ENCODE measurements at regions not wholly inside any gene's neighbourhood (a gene's known extent, or its start where the extent isn't known, plus 50 kb on each side); places are given as distances from the start of the nearest gene placed in this dataset.

DNA sequence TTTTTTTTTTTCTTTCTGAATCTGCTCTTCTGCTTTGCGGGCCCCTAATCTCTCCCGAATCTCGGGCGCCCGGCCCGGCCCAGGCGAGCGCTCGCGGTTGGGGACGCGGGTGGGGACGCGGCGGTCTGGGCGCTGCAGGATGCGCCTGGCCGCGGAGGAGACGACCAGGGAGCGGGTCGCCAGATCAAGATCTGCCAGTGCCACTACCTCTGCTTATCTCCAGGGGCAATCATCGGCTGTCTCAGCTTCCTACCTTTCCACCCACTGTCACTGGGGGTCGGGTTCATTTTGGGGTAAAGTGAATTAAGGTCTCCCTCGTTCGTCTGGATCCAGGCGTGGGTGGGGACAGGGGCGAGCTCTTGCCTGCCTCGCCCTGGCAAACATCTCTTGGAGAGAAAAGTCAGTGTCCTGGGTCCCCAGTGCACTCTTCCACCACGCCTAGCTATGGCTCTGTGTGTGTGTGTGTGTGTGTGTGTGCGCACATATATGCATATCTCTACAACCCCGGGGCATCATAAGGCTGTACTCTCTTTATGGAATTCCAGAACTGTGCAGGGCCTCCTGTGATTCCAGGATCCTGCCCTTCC, 422.3 kb downstream of the VRK1 start:
- CTCF ChIA-PET: no interaction called here
- POLR2A ChIA-PET: no interaction called here
- TF ChIP-seq, protein P1, sequence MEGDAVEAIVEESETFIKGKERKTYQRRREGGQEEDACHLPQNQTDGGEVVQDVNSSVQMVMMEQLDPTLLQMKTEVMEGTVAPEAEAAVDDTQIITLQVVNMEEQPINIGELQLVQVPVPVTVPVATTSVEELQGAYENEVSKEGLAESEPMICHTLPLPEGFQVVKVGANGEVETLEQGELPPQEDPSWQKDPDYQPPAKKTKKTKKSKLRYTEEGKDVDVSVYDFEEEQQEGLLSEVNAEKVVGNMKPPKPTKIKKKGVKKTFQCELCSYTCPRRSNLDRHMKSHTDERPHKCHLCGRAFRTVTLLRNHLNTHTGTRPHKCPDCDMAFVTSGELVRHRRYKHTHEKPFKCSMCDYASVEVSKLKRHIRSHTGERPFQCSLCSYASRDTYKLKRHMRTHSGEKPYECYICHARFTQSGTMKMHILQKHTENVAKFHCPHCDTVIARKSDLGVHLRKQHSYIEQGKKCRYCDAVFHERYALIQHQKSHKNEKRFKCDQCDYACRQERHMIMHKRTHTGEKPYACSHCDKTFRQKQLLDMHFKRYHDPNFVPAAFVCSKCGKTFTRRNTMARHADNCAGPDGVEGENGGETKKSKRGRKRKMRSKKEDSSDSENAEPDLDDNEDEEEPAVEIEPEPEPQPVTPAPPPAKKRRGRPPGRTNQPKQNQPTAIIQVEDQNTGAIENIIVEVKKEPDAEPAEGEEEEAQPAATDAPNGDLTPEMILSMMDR (IDR thresholded peaks at IDR 0.05; ENCODE audit: control extremely low read depth, extremely low read depth, low read depth, missing control alignments): no peak
- no peak for DNase-seq (ENCODE audit: extremely low spot score)

DNA sequence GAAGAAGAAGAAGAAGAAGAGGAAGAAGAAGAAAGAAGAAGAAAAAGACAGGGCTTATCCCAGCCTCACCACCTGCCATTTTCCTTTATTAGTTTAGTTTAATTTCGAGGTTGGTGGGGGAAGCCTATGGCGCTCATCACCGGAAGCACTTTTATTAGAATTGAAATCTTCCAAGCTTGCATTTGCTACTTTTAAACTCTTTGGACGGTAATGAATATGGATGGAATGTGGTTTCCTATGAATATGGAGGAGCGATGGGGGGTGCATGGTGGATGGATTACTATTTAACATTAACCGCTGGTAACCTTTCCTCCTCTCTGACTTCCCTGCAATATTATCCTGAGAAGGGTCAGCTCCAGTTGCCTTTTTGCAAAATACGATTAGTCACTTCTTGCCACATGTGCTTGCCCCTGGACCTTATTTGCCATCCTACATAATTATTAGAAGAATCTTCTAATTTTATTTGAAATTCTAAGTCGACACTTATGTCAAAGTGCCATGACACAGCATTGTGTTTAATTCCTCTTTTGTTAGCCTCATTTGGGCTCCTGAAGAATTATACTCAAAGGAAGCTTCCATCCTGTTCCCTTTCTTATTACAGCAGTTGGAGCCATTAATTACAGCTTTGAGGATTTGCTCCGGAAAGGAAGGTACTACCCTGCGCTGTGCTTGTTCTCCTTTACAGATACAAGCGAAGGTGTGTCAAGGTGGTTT, 424.5 kb downstream of the VRK1 start:
- ChIA-PET POLR2A (no interaction called here), CTCF (no interaction called here)
- TF ChIP-seq, protein P1 (IDR thresholded peaks at IDR 0.05; ENCODE audit: control extremely low read depth, extremely low read depth, low read depth, missing control alignments): no peak
- DNase-seq (ENCODE audit: extremely low spot score): no peak

DNA sequence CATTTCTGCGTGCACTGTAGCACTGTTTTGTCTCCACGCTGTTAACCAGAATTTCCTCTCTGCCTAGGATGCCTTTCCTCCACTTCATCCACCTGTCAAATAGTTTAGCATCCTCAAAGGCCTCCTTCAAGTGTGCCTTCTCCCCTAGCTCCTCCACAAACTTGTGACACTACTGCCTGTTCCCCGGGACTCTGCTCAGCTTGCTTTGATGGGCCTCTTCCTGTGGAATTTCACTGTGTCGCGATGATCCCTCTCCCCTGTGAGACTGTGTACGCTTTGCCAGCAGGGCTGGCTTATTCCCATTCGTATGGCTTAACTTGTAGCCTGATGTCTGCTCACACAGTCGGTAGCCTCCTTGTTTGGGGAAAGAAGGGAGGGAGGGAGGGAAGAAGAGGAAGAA, 426.8 kb downstream of the VRK1 start:
- no peak for DNase-seq (ENCODE audit: extremely low spot score)
- POLR2A ChIA-PET: no interaction called here
- TF ChIP-seq, protein P1 (IDR thresholded peaks at IDR 0.05; ENCODE audit: control extremely low read depth, extremely low read depth, low read depth, missing control alignments): no peak
- CTCF ChIA-PET: no interaction called here

DNA sequence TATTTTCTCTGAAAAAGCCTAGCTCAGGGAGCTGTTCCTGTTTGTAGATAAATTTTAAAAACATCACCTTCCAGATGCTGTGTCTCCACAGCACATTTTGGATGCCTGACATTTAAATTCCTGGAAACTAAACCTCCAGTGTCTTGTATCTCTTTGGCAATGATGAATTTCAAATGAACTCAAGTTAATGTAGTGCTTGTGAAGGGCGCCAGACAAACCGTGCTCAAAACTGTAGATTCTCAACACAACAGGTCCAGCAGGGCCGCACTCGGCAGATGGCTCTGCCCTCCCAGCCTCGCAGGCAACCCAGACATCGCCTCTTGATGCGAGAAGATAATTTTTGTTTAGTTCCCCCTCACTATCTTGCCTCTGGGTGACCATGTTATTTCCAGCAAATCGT, 432.9 kb downstream of the VRK1 start:
- ChIA-PET POLR2A (no interaction called here), CTCF (no interaction called here)
- DNase-seq (ENCODE audit: extremely low spot score): no peak
- TF ChIP-seq, protein P1 (IDR thresholded peaks at IDR 0.05; ENCODE audit: control extremely low read depth, extremely low read depth, low read depth, missing control alignments): no peak

DNA sequence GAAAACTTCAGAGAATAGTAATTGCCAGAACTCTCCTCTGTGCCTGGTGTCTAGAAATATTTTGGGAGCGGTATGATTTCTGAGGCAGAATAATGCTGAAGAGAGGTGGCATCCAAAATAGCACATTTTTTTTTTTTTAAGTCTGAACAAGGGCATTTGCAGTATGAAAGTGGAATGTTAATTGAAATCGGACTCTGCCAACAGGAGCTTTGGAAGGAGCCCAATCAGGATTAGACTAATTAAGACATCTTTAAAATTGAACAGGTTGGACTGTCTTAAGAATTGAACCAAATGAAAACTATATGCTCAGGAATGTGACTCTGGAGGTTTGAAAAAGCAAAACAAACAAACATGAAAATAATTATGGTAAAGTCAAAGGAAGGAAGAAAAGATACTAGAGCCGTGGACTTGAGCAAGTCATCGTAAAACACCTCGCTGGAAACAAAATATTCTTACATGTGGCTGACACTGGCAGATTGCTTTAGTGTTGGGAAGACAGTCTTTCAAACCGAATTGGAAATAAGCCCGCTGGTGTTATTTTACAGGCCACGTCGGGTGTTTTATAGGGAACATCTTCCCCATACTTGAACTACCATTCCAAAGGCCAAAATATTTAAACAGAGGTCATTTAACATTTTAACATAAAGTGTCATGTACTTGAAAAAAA, 436.3 kb downstream of the VRK1 start:
- POLR2A ChIA-PET: no interaction called here
- CTCF ChIA-PET: no interaction called here
- TF ChIP-seq, protein P1 (IDR thresholded peaks at IDR 0.05; ENCODE audit: control extremely low read depth, extremely low read depth, low read depth, missing control alignments): no peak
- no peak for DNase-seq (ENCODE audit: extremely low spot score)

DNA sequence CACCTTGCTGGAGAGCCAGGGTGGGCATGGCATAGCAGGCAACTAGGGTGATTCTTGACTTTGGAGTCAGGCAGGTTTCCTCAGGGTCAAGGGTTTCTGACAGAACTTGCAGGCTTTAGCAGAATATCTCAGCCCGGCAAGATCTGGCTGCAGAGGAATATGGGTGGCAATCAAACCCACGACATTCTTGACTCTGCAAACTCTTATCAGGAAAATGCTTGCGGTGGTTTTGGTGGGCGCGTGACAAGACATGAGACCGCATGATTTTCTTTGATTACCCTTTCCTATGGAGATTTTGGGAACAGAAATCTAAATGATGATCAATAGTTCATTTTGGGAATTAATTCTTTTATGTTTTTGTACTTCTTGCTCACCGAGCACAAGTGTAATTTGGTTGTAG, 449.5 kb downstream of the VRK1 start:
- TF ChIP-seq, protein P1 (IDR thresholded peaks at IDR 0.05; ENCODE audit: control extremely low read depth, extremely low read depth, low read depth, missing control alignments): no peak
- DNase-seq (ENCODE audit: extremely low spot score): no peak
- ChIA-PET CTCF (no interaction called here), POLR2A (no interaction called here)
